Activated naive CD8-positive, alpha-beta T cell treated with anti-CD3 and anti-CD28 coated beads, Interleukin-2, amount 10 ng/mL, durations not matched to agents 7 days and 5 days (primary cell): ENCODE measurements at regions not wholly inside any gene's neighbourhood (a gene's known extent, or its start where the extent isn't known, plus 50 kb on each side); places are given as distances from the start of the nearest gene placed in this dataset.

ENCODE experiments used
- ATAC-seq: fragments of 150-1000 bp; cut with Tn5 transposase; one replicate; pipeline ENCODE4 v1.10.0; 2021; ENCODE audit warnings: low read depth, moderate library complexity
- POLR2A ChIA-PET: fragments of 350-600 bp; sonication (Branson Sonifier 250); formaldehyde crosslinking; loops from one replicate; lab custom pipeline; 2021; ENCODE audit warnings: antibody characterized with exemption; lab: Charles Lee
- DNase-seq: peaks from one replicate; pipeline ENCODE4 v3.0.0; 2021
- H3K27ac Mint-ChIP-seq: one replicate; pipeline ENCODE4 v1.8.0; 2022; ENCODE audit warnings: mild to moderate bottlenecking, mixed read lengths
- H3K27me3 Mint-ChIP-seq: one replicate; pipeline ENCODE4 v1.8.0; 2022; ENCODE audit warnings: mild to moderate bottlenecking, moderate library complexity, mixed read lengths
- H3K36me3 Mint-ChIP-seq: one replicate; pipeline ENCODE4 v1.8.0; 2021; ENCODE audit warnings: mild to moderate bottlenecking, mixed read lengths
- H3K4me1 Mint-ChIP-seq: one replicate; pipeline ENCODE4 v1.8.0; 2021; ENCODE audit warnings: mixed read lengths
- H3K4me3 Mint-ChIP-seq: one replicate; pipeline ENCODE4 v1.8.0; 2022; ENCODE audit warnings: mild to moderate bottlenecking, moderate library complexity, mixed read lengths
- H3K9me3 Mint-ChIP-seq: one replicate; pipeline ENCODE4 v1.8.0; 2021; ENCODE audit warnings: mixed read lengths

- DNase-seq, result no peak
- Mint-ChIP-seq H3K4me3 (no peak overlapping the region), H3K27me3 (no peaks in the 10 kb centered on the region), H3K27ac (no peak overlapping the region), H3K9me3 (peaks cover 2% of the 10 kb centered on the region), H3K4me1 (no peaks in the 10 kb centered on the region), H3K36me3 (no peaks in the 10 kb centered on the region)
- ATAC-seq, result no peak
- POLR2A ChIA-PET, result no interaction called here
Observed at GRCh38 chr6:81834141-81834681, 81.7 kb upstream of the TENT5A start.

DNA sequence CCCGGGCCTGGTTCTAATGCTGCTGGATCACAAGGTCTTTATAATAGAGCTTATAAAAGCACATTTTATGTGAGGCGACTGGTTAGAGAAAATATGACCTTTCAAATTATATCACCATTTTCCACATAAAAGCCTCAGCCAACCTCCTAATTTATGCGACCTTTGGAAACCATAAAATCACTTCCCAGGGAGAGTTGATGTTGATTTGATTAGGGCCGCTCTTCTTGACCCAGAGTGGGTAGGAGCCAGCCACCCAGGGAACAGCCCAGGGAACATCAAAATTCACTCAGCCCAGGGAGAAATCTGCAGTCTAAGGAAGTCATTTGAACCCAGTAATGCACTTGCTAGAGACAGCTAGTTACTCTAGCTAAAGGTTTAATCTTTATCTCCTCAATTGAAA lies 79.8 kb upstream of the TENT5A start:
- no peak overlapping the region for H3K4me3 Mint-ChIP-seq
- H3K4me1 Mint-ChIP-seq, result no peaks in the 10 kb centered on the region
- no peak for DNase-seq
- H3K9me3 Mint-ChIP-seq, result peaks cover 2% of the 10 kb centered on the region
- ATAC-seq, result no peak
- H3K27ac Mint-ChIP-seq, result no peak overlapping the region
- POLR2A ChIA-PET, result no interaction called here
- no peaks in the 10 kb centered on the region for H3K36me3 Mint-ChIP-seq
- no peaks in the 10 kb centered on the region for H3K27me3 Mint-ChIP-seq

DNA sequence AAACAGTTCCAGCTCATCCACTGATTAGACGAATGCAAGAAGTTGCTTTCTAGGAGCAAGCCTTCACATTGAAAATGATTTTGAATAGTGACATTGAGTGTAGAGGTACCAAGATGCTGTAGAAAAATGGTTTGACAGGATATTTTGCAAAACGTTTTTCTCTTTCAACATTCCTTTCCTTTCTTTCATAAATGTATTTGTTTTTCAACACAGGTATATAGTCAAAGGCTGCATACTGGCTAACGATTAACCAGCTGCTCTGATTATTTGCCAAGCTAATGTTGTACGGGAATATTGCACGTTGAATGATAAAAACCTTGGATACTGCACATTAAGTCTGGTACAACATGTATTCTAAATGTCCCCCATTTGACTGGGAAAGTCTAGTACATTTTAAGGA lies 78.8 kb upstream of the TENT5A start:
- peaks cover 2% of the 10 kb centered on the region for H3K9me3 Mint-ChIP-seq
- no peak overlapping the region for H3K27ac Mint-ChIP-seq
- no peak overlapping the region for H3K4me3 Mint-ChIP-seq
- no peaks in the 10 kb centered on the region for H3K27me3 Mint-ChIP-seq
- no peak for ATAC-seq
- no peaks in the 10 kb centered on the region for H3K36me3 Mint-ChIP-seq
- DNase-seq, result no peak
- POLR2A ChIA-PET, result no interaction called here
- H3K4me1 Mint-ChIP-seq, result no peaks in the 10 kb centered on the region

DNA sequence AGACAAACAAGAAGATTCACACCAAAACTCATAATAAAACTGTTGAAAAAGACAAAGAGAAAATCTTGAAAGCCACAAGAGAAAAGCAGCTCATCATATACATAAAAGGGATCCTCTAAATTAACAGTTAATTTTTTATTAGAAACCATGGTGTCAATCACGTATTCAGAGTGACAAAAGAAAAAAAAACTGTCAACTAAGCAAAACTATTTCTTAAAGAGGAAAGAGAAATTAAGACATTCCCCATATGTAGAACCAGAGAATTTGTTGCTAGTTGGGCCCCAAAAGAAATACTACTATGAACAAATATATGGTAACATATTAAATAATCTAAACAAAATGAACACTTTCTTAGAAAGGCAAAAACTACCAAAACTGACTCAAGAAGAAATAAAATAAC lies 74.3 kb upstream of the TENT5A start:
- ATAC-seq, result no peak
- no peak for DNase-seq
- H3K27me3 Mint-ChIP-seq, result peaks cover 3% of the 10 kb centered on the region
- no peaks in the 10 kb centered on the region for H3K36me3 Mint-ChIP-seq
- H3K4me1 Mint-ChIP-seq, result no peaks in the 10 kb centered on the region
- POLR2A ChIA-PET, result no interaction called here
- no peak overlapping the region for H3K4me3 Mint-ChIP-seq
- H3K9me3 Mint-ChIP-seq, result no peaks in the 10 kb centered on the region
- no peak overlapping the region for H3K27ac Mint-ChIP-seq

GRCh38 chr6:81822568-81822967 lies 70.1 kb upstream of the TENT5A start:
- Mint-ChIP-seq H3K4me1 (peaks cover 2% of the 10 kb centered on the region), H3K4me3 (no peak overlapping the region), H3K36me3 (no peaks in the 10 kb centered on the region), H3K27me3 (peaks cover 3% of the 10 kb centered on the region), H3K9me3 (no peaks in the 10 kb centered on the region), H3K27ac (no peak overlapping the region)
- ATAC-seq (no peak), DNase-seq (no peak)
- POLR2A ChIA-PET, result no interaction called here

- Mint-ChIP-seq H3K27me3 (peaks cover 3% of the 10 kb centered on the region), H3K4me3 (no peak overlapping the region), H3K4me1 (peaks cover 2% of the 10 kb centered on the region), H3K27ac (no peak overlapping the region), H3K36me3 (no peaks in the 10 kb centered on the region), H3K9me3 (no peaks in the 10 kb centered on the region)
- ATAC-seq, result no peak
- no peak for DNase-seq
- POLR2A ChIA-PET, result no interaction called here
Observed at GRCh38 chr6:81821449-81821848, 69.0 kb upstream of the TENT5A start.

DNA sequence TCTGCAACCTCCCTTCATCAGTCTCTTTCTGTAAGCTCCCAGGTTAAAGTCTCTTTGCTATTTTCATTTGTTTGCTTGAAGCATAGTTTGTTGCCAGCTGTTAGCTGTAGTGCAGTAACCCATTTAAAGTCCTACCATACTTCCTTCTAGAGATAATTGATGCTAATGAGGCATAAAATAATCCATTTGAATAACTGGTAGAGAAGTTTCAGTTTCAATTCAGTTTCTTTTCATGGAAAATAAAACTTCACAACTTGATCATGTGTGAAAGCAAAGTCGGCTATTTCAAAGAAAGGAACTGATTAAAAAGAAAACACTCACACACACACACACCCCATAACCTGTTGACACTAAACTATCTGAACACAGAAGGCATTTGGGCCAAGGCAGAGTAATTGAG lies 68.5 kb upstream of the TENT5A start:
- Mint-ChIP-seq H3K27ac (no peak overlapping the region), H3K27me3 (peaks cover 3% of the 10 kb centered on the region), H3K36me3 (no peaks in the 10 kb centered on the region), H3K9me3 (no peaks in the 10 kb centered on the region), H3K4me1 (peaks cover 2% of the 10 kb centered on the region), H3K4me3 (no peak overlapping the region)
- POLR2A ChIA-PET, result no interaction called here
- ATAC-seq (no peak), DNase-seq (no peak)

- Mint-ChIP-seq H3K36me3 (no peaks in the 10 kb centered on the region), H3K27ac (no peak overlapping the region), H3K9me3 (no peaks in the 10 kb centered on the region), H3K4me1 (peaks cover 2% of the 10 kb centered on the region), H3K4me3 (no peak overlapping the region), H3K27me3 (peaks cover 3% of the 10 kb centered on the region)
- DNase-seq (no peak), ATAC-seq (no peak)
- POLR2A ChIA-PET, result no interaction called here
Observed at GRCh38 chr6:81820422-81820821, 67.9 kb upstream of the TENT5A start.

DNA sequence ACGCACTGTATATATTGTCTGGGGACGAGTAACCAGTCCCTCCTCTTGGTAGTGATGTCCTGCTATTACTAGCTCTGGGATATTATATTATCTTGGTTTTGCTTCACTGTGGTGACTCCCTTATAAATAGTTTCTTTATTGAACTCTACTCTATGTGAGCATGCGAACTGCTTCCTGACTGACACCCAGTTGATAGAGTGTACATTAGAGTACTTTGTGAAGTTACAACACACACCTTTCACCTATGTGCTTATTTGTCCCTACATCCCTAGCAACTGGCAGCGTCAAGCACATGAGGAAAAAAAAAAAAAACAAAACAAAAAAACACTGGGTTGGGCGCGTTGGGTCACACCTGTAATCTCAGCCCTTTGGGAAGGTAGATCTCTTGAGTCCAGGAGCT lies 67.3 kb upstream of the TENT5A start:
- H3K4me1 Mint-ChIP-seq, result peaks cover 2% of the 10 kb centered on the region
- no peak for DNase-seq

DNA sequence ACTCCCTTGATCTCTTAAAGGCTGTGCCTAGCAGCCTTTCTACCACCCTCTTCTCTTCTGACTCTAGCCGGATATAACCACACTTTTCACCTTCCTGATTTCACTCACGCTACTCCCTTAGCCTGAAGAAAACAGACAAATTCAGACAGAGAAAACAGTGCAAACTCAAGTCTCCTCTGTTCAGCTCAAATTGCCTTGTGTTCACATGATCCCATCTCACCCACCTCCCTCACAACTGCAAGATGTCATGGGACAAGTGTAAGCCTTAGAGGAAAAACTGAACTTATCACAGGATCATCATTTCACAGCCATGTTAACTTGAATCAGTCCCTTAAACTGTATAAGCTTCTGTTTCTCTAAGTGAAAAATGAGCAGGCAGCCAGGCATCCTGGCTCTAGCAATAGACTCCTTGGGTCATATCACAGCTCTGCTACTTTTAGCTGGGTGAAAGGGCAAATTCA lies 66.5 kb upstream of the TENT5A start:
- no peaks in the 10 kb centered on the region for H3K9me3 Mint-ChIP-seq
- no peaks in the 10 kb centered on the region for H3K36me3 Mint-ChIP-seq
- H3K27me3 Mint-ChIP-seq, result peaks cover 6% of the 10 kb centered on the region
- no peak for DNase-seq
- peaks cover 2% of the 10 kb centered on the region for H3K4me1 Mint-ChIP-seq
- ATAC-seq, result no peak
- POLR2A ChIA-PET, result no interaction called here
- H3K27ac Mint-ChIP-seq, result no peak overlapping the region
- no peak overlapping the region for H3K4me3 Mint-ChIP-seq

More for the DNA sequence above, 67.3 kb upstream of the TENT5A start:
- H3K27me3 Mint-ChIP-seq, result peaks cover 5% of the 10 kb centered on the region
- ATAC-seq, result no peak
- no peaks in the 10 kb centered on the region for H3K36me3 Mint-ChIP-seq
- no peak overlapping the region for H3K4me3 Mint-ChIP-seq
- POLR2A ChIA-PET, result no interaction called here
- no peaks in the 10 kb centered on the region for H3K9me3 Mint-ChIP-seq
- no peak overlapping the region for H3K27ac Mint-ChIP-seq

DNA sequence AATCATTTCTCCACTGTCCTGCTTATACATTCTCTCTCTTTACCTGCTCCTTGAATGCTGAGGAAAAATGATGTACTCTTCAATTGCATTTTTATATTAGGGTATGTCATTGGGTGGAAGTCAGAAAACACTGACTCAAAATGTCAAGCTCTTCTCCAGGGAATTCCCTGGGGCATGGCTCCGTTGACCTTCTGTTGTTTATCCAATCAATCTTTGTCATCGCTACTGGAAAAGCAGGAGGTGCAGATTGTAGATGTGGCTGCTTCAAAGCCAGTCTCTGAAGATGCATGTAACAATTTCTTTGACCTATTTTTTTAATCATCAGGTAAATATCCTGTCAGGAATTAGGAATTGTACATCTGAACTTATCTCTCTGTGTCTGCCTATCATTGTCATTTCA lies 63.9 kb upstream of the TENT5A start:
- no peak for ATAC-seq
- Mint-ChIP-seq H3K4me3 (no peak overlapping the region), H3K4me1 (peaks cover 2% of the 10 kb centered on the region), H3K27me3 (peaks cover 7% of the 10 kb centered on the region), H3K9me3 (no peaks in the 10 kb centered on the region), H3K27ac (no peak overlapping the region), H3K36me3 (no peaks in the 10 kb centered on the region)
- no peak for DNase-seq
- POLR2A ChIA-PET, result no interaction called here

- no peak overlapping the region for H3K27ac Mint-ChIP-seq
- no peak overlapping the region for H3K4me3 Mint-ChIP-seq
- H3K4me1 Mint-ChIP-seq, result peaks cover 2% of the 10 kb centered on the region
- POLR2A ChIA-PET, result no interaction called here
- peaks cover 14% of the 10 kb centered on the region for H3K27me3 Mint-ChIP-seq
- H3K9me3 Mint-ChIP-seq, result peaks cover 2% of the 10 kb centered on the region
- ATAC-seq (no peak), DNase-seq (no peak)
- no peaks in the 10 kb centered on the region for H3K36me3 Mint-ChIP-seq
Observed at GRCh38 chr6:81814370-81815076, 62.0 kb upstream of the TENT5A start.

- peaks cover 16% of the 10 kb centered on the region for H3K27me3 Mint-ChIP-seq
- no peaks in the 10 kb centered on the region for H3K36me3 Mint-ChIP-seq
- H3K9me3 Mint-ChIP-seq, result peaks cover 2% of the 10 kb centered on the region
- no peak for DNase-seq
- H3K27ac Mint-ChIP-seq, result no peak overlapping the region
- no peaks in the 10 kb centered on the region for H3K4me1 Mint-ChIP-seq
- POLR2A ChIA-PET, result no interaction called here
- H3K4me3 Mint-ChIP-seq, result no peak overlapping the region
- no peak for ATAC-seq
Observed at GRCh38 chr6:81813305-81813704, 60.8 kb upstream of the TENT5A start.

GRCh38 chr6:81812401-81812800 lies 59.9 kb upstream of the TENT5A start:
- H3K9me3 Mint-ChIP-seq, result peaks cover 2% of the 10 kb centered on the region
- H3K27me3 Mint-ChIP-seq, result peaks cover 16% of the 10 kb centered on the region
- ATAC-seq, result no peak
- no peak overlapping the region for H3K4me3 Mint-ChIP-seq
- H3K4me1 Mint-ChIP-seq, result no peaks in the 10 kb centered on the region
- no peak for DNase-seq
- POLR2A ChIA-PET, result no interaction called here
- no peak overlapping the region for H3K27ac Mint-ChIP-seq
- no peaks in the 10 kb centered on the region for H3K36me3 Mint-ChIP-seq
